Panc1 (cell line): ENCODE measurements at regions not wholly inside any gene's neighbourhood (a gene's known extent, or its start where the extent isn't known, plus 50 kb on each side); places are given as distances from the start of the nearest gene placed in this dataset.

ENCODE experiments used
- ATAC-seq: fragments of 200-7000 bp; cut with Tn5 transposase; 2 replicates; pipeline ENCODE4 v1.9.1; 2020; ENCODE audit warnings: mild to moderate bottlenecking, moderate library complexity
- BruUV-seq: library from RNA; stranded (reverse); fragments of 400-500 nt; replicated peaks from 2 replicates; lab custom pipeline; 2021; lab: Mats Ljungman, UMichigan
- CTCF ChIA-PET: fragments of 300-600 bp; sonication (Branson Sonifier 250); formaldehyde crosslinking; loops from one replicate; lab custom pipeline; 2022; ENCODE audit warnings: antibody characterized with exemption; lab: Charles Lee
- POLR2A ChIA-PET: fragments of 300-600 bp; sonication (Branson Sonifier 250); formaldehyde crosslinking; loops from one replicate; lab custom pipeline; 2022; ENCODE audit warnings: antibody characterized with exemption; lab: Charles Lee
- DNase-seq: peaks from one replicate; pipeline ENCODE4 v3.0.0-alpha.2; 2010; ENCODE audit warnings: low read depth, low spot score
- H3K27ac ChIP-seq: 2 replicates; pipeline ENCODE4 v1.5.1; 2011; ENCODE audit warnings: mild to moderate bottlenecking, low read length, inconsistent platforms
- H3K27me3 ChIP-seq: fragments of 200-500 bp; sonication (Bioruptor generic); 2 replicates; pipeline ENCODE4 v1.6.0; 2014; ENCODE audit warnings: low read length, inconsistent platforms; ENCODE audit not compliant: control insufficient read depth, insufficient read depth
- H3K36me3 ChIP-seq: fragments of 200-500 bp; sonication (Bioruptor generic); 2 replicates; pipeline ENCODE4 v1.5.1; 2014; ENCODE audit warnings: inconsistent platforms, mild to moderate bottlenecking, low read length, moderate library complexity; ENCODE audit not compliant: control insufficient read depth, insufficient read depth
- H3K4me1 ChIP-seq: 2 replicates; pipeline ENCODE4 v1.5.1; 2011; ENCODE audit warnings: inconsistent platforms, mild to moderate bottlenecking, low read length, moderate library complexity; ENCODE audit not compliant: control insufficient read depth, insufficient read depth
- H3K4me3 ChIP-seq, 2 experiments: 2 replicates each; pipeline ENCODE4 v1.5.1; 2011 to 2012; ENCODE audit warnings: low read depth in 2 of 2, low read length in 2 of 2, mild to moderate bottlenecking in 2 of 2, inconsistent platforms in 1 of 2, moderate library complexity in 1 of 2
- H3K9me3 ChIP-seq: fragments of 200-500 bp; sonication (Bioruptor generic); 2 replicates; pipeline ENCODE4 v1.5.1; 2014; ENCODE audit warnings: low read depth, mild to moderate bottlenecking, inconsistent platforms, low read length, moderate library complexity; ENCODE audit not compliant: control insufficient read depth, insufficient read depth
- POLR2AphosphoS5 ChIP-seq: IDR thresholded peaks from 2 replicates; pipeline ENCODE4 v1.6.1; 2012; ENCODE audit warnings: mild to moderate bottlenecking, low read depth, low read length, moderate library complexity
- SIN3A ChIP-seq: IDR thresholded peaks from 2 replicates; pipeline ENCODE4 v1.6.1; 2012; ENCODE audit warnings: low read depth, mild to moderate bottlenecking, low read length, moderate library complexity, borderline replicate concordance; ENCODE audit not compliant: insufficient read depth
- TCF7L2 ChIP-seq: IDR thresholded peaks from 2 replicates; pipeline ENCODE4 v1.6.1; 2011; ENCODE audit warnings: mild to moderate bottlenecking, low read depth, low read length, inconsistent platforms
- in situ Hi-C: cut with HindIII; loops from 2 replicates; pipeline ENCODE4 v1.10.0; 2016; ENCODE audit warnings: low sequenced_read_pairs, low pct_unique_long_range_greater_than_20kb
- intact Hi-C: fragments of 100-400 bp; cut with micrococcal nuclease; formaldehyde crosslinking; loops from one replicate; pipeline ENCODE4 v1.10.0; 2022; ENCODE audit not compliant: unreplicated experiment
- TF ChIP-seq, protein P1 (sequence below), 2 experiments: IDR thresholded peaks; 2 replicates each; pipeline ENCODE4 v1.6.1; 2011 to 2012; ENCODE audit warnings: low read depth in 2 of 2, control low read depth in 1 of 2, low read length in 1 of 2, mild to moderate bottlenecking in 1 of 2, moderate library complexity in 1 of 2; ENCODE audit not compliant: insufficient read depth in 1 of 2
- TF ChIP-seq, protein P2 (sequence below): fragments of 450-650 bp; IDR thresholded peaks from 2 replicates; pipeline ENCODE4 v1.5.1; 2017; ENCODE audit warnings: mild to moderate bottlenecking

DNA sequence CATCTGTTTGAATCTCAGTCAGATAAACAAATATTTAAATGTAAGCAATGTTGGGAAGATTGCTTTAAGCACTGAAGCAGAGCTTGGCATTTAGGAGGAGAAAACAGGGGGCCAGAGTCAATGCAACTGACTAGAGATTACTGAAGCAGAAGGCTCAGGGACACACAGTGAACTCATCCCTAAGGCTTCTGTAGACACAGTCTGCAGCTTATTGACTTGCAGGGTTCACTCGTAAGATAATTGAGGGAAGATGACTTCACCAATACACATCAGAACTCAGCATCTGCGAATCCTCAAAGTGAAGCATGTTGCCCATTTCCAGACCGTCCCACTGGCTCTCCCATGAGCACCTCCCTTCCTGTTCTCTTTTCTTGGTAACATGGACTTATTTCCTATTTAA lies 363.4 kb upstream of the PFKP start:
- no peak for ATAC-seq
- Histone ChIP-seq H3K27ac (no peak overlapping the region), H3K27me3 (no peaks in the 10 kb centered on the region), H3K4me1 (no peaks in the 10 kb centered on the region), H3K9me3 (no peaks in the 10 kb centered on the region), H3K36me3 (no peaks in the 10 kb centered on the region), H3K4me3 (no peak overlapping the region)
- in situ Hi-C loops (no loop called here), intact Hi-C loops (no loop called here)
- CTCF ChIA-PET, result no interaction called here
- TF ChIP-seq POLR2AphosphoS5 (no peak), SIN3A (no peak), TCF7L2 (no peak)
- TF ChIP-seq, protein P1, sequence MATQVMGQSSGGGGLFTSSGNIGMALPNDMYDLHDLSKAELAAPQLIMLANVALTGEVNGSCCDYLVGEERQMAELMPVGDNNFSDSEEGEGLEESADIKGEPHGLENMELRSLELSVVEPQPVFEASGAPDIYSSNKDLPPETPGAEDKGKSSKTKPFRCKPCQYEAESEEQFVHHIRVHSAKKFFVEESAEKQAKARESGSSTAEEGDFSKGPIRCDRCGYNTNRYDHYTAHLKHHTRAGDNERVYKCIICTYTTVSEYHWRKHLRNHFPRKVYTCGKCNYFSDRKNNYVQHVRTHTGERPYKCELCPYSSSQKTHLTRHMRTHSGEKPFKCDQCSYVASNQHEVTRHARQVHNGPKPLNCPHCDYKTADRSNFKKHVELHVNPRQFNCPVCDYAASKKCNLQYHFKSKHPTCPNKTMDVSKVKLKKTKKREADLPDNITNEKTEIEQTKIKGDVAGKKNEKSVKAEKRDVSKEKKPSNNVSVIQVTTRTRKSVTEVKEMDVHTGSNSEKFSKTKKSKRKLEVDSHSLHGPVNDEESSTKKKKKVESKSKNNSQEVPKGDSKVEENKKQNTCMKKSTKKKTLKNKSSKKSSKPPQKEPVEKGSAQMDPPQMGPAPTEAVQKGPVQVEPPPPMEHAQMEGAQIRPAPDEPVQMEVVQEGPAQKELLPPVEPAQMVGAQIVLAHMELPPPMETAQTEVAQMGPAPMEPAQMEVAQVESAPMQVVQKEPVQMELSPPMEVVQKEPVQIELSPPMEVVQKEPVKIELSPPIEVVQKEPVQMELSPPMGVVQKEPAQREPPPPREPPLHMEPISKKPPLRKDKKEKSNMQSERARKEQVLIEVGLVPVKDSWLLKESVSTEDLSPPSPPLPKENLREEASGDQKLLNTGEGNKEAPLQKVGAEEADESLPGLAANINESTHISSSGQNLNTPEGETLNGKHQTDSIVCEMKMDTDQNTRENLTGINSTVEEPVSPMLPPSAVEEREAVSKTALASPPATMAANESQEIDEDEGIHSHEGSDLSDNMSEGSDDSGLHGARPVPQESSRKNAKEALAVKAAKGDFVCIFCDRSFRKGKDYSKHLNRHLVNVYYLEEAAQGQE (IDR thresholded peaks at IDR 0.05; ENCODE audit: insufficient read depth in 1 of 2, low read depth in 2 of 2, low read length in 1 of 2), result no peak
- TF ChIP-seq, protein P2, sequence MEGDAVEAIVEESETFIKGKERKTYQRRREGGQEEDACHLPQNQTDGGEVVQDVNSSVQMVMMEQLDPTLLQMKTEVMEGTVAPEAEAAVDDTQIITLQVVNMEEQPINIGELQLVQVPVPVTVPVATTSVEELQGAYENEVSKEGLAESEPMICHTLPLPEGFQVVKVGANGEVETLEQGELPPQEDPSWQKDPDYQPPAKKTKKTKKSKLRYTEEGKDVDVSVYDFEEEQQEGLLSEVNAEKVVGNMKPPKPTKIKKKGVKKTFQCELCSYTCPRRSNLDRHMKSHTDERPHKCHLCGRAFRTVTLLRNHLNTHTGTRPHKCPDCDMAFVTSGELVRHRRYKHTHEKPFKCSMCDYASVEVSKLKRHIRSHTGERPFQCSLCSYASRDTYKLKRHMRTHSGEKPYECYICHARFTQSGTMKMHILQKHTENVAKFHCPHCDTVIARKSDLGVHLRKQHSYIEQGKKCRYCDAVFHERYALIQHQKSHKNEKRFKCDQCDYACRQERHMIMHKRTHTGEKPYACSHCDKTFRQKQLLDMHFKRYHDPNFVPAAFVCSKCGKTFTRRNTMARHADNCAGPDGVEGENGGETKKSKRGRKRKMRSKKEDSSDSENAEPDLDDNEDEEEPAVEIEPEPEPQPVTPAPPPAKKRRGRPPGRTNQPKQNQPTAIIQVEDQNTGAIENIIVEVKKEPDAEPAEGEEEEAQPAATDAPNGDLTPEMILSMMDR, result no peak
- DNase-seq, result no peak
- BruUV-seq, result no TSS peak
- POLR2A ChIA-PET, result no interaction called here

DNA sequence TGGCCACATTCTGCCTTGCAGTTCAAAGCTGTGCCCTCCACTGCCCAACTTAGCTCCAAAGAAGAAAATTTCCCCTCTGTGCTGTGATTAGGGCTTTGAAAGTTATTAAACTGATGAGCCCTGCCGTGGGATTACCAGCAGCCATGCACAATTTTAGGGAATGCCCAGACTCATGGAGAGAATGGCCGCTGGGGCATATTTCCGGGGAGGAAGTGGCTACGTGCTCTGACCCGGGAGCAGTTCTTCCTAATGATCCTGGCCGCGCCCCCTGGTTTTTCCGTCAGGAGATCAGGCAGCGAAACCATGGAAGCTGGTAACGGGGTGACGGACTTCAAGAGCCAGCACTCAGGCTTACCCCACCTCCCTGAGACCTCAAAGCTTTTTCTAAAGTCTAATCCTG lies 365.5 kb upstream of the PFKP start:
- POLR2A ChIA-PET, result no interaction called here

More for the DNA sequence above, 365.5 kb upstream of the PFKP start:
- no peaks in the 10 kb centered on the region for H3K4me1 ChIP-seq
- intact Hi-C loops (no loop called here), in situ Hi-C loops (no loop called here)
- H3K36me3 ChIP-seq, result no peaks in the 10 kb centered on the region
- no peak overlapping the region for H3K4me3 ChIP-seq
- CTCF ChIA-PET, result no interaction called here
- H3K27ac ChIP-seq, result no peak overlapping the region
- no peaks in the 10 kb centered on the region for H3K27me3 ChIP-seq
- ATAC-seq, result no peak
- BruUV-seq, result no TSS peak
- TF ChIP-seq SIN3A (no peak), TCF7L2 (no peak), POLR2AphosphoS5 (no peak)
- TF ChIP-seq, protein P2, result no peak
- TF ChIP-seq, protein P1 (IDR thresholded peaks at IDR 0.05; ENCODE audit: insufficient read depth in 1 of 2, low read depth in 2 of 2, low read length in 1 of 2), result no peak
- no peak for DNase-seq
- no peaks in the 10 kb centered on the region for H3K9me3 ChIP-seq
